ENCODE measurements at regions not wholly inside any gene's neighbourhood (a gene's known extent, or its start where the extent isn't known, plus 50 kb on each side); places are given as distances from the start of the nearest gene placed in this dataset.
"Not testable (repeated sequence)": the region's sequence is repeated elsewhere in the genome, so short reads cannot be mapped to it uniquely, and the experiment has no call there.

- DNase-seq = no peak
Observed at GRCh38 chr6:144785056-144785455, 499.9 kb downstream of the UTRN start.

DNA sequence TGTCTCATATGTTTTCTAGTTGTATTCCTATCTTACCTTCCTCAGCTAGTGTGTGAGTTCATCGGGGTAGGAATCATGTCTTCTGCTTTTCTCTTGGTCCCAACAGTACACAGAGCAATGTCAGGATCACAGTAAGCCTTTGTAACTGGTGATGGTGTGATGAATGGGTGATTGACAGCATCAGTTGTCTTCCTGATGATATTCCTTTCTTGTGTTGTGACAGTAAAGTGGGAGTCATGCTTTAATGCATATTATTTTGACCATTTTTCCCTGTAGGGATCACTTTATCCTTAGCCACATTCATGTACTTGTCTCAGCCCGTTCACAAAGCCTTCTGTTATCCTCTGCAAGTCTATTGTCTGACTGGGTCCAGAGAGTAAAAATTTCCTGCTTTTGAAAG is 501.7 kb downstream of the UTRN start:
- no peak for DNase-seq

DNA sequence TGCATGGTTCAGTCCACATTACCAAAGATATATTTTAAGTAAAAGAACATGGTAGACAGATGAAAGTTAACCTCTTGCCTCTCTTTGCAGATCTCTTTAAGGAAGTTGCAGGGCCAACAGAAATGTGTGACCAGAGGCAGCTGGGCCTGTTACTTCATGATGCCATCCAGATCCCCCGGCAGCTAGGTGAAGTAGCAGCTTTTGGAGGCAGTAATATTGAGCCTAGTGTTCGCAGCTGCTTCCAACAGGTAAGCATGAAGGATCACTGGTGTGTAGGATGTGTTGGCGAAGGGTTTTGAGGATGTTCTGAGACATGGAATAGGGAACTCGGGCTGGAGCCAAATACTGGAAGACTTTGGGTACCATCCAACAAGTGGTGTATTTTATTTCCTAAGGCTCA is 508.6 kb downstream of the UTRN start:
- DNase-seq = no peak

DNA sequence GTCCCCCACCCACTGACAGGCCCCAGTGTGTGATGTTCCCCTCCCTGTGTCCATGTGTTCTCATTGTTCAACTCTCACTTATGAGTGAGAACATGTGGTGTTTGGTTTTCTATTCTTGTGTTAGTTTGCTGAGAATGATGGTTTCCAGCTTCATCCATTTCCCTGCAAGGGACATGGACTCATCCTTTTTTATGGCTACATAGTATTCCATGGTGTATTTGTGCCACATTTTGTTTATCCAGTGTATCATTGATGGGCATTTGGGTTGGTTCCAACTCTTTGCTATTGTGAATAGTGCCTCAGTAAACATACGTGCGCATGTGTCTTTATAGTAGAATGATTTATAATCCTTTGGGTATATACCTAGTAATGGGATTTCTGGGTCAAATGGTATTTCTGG is 509.9 kb downstream of the UTRN start:
- DNase-seq = not testable (repeated sequence)

GRCh38 chr6:144796070-144796469 is 510.9 kb downstream of the UTRN start:
- no peak for DNase-seq

DNA sequence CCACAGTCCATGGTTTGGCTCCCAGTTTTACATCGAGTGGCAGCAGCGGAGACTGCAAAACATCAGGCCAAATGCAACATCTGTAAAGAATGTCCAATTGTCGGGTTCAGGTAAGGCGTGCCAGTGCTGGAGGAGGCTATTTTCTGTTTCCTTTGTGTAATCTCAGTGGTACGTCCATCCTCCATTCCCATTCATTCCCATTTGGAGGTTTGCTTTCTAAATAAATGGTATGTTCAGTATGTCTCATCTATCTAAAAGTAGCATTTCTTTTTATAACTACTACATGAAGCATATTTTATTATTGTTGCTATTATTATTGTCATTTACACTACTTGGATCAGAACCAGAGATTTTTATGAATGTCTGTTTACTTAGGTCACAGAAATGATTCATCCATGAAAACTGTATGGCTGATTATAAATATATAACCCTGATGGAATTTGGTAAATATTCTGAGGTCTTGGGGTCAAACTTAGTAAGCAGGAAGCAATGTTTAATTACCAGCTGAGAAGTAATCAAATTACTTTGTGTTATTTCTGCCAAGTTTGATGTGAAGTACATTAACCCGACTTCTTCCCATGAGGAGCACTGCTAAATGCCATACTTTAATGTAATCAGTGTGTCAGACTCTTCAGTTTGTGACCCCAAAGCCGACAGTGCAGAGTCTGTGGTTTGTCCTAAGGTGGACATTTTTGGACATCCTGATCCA is 512.9 kb downstream of the UTRN start:
- no peak for DNase-seq

DNA sequence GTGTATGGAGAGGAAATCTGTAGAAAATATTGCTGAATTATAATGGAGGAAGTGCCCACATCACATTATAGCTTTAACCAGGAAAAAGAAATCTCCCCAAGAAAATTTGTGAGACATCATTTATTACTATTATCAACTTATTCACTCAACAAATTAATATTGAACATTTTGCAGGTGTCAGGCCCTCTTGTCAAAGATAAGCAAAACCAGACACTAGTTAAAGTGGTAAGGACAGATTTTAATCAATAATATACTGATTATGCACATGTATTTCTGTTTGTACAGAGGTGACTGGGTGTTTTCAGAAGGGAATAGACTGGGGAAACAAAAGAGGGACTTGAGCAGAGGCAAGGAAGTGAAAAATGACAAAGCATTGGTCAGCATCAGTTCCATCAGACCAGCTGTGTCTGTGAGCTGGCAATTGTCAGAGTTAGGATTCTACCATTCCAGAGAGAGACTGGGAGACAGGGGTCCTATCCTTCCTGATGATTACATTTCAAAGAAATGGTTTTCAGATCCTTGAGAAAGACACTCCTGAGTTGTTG is 519.2 kb downstream of the UTRN start:
- no peak for DNase-seq

DNA sequence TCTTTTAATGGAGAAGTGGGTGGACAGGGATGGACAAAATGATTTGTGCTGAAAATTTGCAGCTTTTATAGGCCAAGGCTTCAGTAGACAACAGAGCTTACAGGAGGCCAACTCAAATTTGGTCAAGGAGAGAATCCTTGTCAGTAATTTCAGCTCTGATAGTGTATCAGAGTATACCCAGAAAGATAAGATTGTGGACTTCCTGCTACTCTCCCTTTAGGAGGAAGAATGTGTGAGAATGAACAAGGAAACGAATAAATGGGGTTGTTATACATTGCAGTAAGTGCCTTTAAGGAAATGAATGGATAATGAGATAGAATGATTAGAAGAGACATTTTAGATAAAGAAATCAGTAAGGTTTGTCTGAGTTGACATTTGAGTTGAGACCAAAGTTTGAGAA is 519.9 kb downstream of the UTRN start:
- DNase-seq = no peak

DNA sequence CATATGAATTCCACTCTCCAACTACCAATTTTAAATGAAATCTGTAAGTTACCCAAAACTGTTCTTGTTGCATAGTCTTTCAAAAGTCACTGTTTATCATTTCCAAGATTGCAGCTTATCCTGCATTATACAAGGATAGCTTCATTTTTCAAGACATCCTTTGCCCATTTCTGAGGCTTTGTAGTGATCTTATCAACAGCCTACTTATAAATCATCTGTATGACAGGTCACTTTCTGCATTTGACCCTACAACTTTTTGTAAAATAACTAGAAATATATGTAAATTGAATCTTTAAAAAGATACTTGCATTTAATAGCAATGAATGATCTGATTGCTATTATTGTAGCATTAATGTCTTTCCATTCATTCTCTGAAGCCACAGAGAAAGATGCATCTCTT is 521.1 kb downstream of the UTRN start:
- DNase-seq = no peak

- DNase-seq = no peak
Observed at GRCh38 chr6:144809120-144809519, 524.0 kb downstream of the UTRN start.

DNA sequence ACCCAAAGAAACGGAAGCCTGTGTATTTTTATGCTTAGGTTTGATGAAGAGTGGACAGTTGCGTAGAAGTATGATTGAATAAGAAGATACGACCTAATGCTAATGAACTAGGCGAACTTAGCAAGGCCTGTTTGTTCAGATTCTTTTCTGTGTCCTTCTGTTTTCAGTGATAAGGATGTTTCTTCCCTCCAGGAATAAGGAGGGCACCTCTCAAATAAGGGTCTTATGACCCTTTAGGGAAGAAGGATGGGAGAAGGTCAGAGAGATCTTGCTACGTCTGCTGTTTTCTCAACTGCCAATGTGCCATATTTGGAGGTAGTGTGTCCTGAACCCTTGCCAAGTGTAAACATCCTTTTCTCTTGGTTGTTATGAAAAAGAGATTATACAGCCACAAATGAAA is 524.8 kb downstream of the UTRN start:
- no peak for DNase-seq

DNA sequence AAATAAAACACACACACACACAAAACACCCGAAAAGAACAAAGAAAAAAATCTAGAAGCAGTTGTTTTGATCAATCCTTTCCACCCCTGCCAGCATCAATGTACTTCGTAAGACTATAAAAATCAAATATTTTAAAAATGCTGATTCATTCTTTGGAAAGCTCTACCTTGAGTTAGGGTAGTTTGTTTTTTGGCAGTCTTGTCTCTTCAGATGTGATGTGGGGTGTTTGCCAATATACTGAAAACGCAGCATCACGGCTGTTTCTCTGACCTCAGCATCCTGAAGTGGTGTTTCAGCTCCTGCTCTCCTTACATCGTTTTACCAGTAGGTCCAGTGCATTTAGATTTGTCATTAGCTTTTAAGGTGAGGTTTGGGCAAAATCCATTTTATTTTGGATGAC is 526.0 kb downstream of the UTRN start:
- no peak for DNase-seq

DNA sequence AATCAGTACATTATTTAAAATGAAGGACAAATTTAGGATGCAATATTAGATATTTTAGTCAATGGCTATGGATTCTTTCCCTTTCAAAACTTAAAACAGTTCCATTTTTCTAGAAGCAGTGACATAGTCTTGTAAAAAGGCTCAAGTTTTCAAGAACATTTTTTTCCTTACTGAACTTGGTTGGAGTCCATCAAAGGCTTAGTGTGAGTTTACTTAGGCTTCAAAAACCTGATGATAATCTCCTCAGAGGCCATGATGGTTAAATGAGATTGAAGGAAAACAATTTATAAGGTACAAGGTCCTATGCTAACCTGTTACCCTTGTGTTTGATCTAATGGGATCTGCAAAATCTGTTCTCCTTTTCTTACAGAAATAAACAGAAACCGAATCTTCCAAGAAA is 531.8 kb downstream of the UTRN start:
- no peak for DNase-seq

- DNase-seq = no peak
Observed at GRCh38 chr6:144820270-144820669, 535.1 kb downstream of the UTRN start.

DNA sequence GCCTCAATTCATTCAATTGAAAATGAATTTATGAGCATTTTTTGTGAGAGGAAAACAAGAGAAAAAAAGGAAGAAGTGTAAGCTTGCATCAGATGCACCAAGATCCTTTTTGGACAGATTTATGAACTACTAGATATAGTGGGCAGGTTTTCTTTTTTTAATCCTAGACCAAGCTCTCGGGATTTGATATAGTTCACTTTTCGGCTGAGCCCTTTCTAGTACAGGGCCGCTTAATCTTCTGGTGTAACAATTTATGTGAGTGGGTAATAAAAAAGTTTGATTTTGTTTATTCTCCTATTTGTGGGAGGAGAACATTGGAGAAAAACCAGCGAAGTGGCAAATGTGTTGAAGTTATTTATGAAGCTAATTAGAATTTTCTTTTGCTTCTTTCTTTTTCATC is 538.0 kb downstream of the UTRN start:
- no peak for DNase-seq

- no peak for DNase-seq
Observed at GRCh38 chr6:144824018-144824417, 538.9 kb downstream of the UTRN start.

GRCh38 chr6:144834426-144835038 is 549.4 kb downstream of the UTRN start:
- DNase-seq = no peak

DNA sequence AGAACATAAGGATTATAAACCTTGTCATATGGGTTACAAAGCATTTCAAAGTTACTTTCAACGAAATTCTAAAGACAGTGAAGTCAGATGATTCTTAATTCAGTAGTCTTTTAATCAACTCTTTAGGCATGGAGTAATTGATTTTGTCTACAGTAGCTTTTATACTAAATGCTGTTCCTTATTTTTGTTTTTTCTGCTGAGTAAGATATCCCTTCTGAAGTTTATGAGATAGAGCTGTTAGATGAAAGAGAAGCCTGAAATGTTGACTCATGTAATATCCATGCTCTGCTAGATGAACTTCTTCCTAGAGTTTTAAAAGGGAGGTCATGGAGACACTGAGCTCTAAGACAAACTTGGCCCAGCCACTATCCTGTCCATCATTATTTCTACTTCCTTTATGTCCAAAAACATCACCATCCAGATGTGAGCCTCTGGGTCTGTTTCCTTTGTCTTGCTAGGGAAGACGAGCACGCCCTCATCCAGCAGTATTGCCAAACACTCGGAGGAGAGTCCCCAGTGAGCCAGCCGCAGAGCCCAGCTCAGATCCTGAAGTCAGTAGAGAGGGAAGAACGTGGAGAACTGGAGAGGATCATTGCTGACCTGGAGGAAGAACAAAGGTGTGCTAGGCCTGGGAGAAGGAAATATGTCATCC is 550.3 kb downstream of the UTRN start:
- DNase-seq = no peak

GRCh38 chr6:144840619-144841018 is 555.5 kb downstream of the UTRN start:
- no peak for DNase-seq

DNA sequence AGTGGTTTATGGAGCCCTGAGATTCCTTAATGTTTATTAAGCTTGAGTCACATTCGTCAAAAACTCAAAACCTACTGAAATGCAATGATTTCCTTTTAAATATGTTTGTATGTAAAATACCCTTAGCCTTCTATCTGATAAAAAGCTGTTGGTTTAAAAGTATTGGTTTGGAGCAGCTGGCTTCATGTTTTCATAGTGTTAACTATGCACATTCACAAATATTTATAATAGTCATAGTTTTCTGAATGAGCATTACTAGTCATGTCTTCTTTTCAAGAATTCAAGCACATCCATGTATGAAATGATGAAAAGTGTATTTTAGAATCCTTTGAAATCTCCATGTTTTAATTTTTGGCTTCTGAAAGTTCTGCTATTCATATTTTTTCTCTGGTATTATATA is 558.6 kb downstream of the UTRN start:
- no peak for DNase-seq

- no peak for DNase-seq
Observed at GRCh38 chr6:144844596-144844995, 559.5 kb downstream of the UTRN start.

GRCh38 chr6:144845186-144845585 is 560.1 kb downstream of the UTRN start:
- no peak for DNase-seq

DNA sequence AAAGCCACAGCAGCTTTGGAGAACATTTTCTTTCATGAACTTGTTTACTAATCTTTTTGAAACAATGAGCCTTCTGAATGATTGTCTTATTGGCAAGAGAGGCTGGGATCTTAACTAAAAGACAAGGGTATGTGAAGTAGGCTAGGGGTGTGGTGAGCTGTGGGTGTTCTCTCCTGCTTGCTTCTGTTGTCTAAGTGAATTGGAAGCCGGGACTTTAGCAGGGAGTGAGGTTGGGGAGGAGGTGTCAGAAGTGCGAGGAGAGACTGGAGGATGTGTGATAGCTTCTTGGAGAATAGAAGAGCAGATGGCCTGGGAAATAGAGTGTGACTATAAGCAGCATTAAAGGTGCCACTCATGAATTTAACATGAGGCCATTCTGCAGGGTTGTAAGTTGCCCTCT is 562.8 kb downstream of the UTRN start:
- no peak for DNase-seq

DNA sequence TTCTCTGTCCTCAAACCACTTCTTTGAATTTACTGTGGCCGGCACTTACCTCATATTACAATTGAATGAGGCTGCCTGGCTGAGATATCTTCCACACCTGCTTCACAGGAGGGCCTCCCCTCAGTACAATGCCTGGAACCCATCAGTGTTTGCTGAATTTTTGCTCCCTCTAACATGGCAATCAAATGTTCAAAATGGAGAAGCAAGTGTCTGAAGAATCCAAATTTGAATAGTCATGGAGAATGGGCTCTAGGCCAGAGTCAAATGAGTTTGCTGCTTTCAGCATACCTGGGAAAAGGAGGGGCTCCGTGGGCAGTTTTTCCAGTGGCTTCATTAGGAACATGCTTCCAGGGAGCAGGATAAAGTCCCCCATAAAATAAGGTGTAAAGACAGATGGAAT is 564.8 kb downstream of the UTRN start:
- DNase-seq = no peak
